Neural cell (in vitro differentiated cells): ENCODE measurements at regions not wholly inside any gene's neighbourhood (a gene's known extent, or its start where the extent isn't known, plus 50 kb on each side); places are given as distances from the start of the nearest gene placed in this dataset.

Source experiments
- H2AFZ ChIP-seq: fragments of 200-600, 300-800 bp; sonication (generic), shearing (Covaris generic); 2 replicates; pipeline ENCODE4 v1.6.0; 2014; ENCODE audit warnings: low read depth, mild to moderate bottlenecking, antibody characterized with exemption, low read length, moderate library complexity
- H3F3A ChIP-seq: fragments of 200-600 bp; shearing (Covaris generic); 2 replicates; pipeline ENCODE4 v1.6.1; 2016; ENCODE audit warnings: mild to moderate bottlenecking, moderate library complexity, mixed read lengths, antibody characterized with exemption, low read length; ENCODE audit not compliant: insufficient read depth, poor library complexity, severe bottlenecking
- H3K27ac ChIP-seq: fragments of 200-600, 300-800 bp; sonication (generic), shearing (Covaris generic); 2 replicates; pipeline ENCODE4 v1.5.1; 2014; ENCODE audit warnings: mild to moderate bottlenecking, low read length, moderate library complexity
- H3K27me3 ChIP-seq: fragments of 300-800, 200-600 bp; sonication (generic), shearing (Covaris generic); 2 replicates; pipeline ENCODE4 v1.6.0; 2014; ENCODE audit warnings: mild to moderate bottlenecking, low read depth, low read length, moderate library complexity; ENCODE audit not compliant: insufficient read depth
- H3K36me3 ChIP-seq: fragments of 300-800, 200-600 bp; sonication (generic), shearing (Covaris generic); 2 replicates; pipeline ENCODE4 v1.5.1; 2014; ENCODE audit warnings: mild to moderate bottlenecking, antibody characterized with exemption, low read length, moderate library complexity; ENCODE audit not compliant: insufficient read depth
- H3K4me2 ChIP-seq: fragments of 300-800, 200-600 bp; sonication (generic), shearing (Covaris generic); 2 replicates; pipeline ENCODE4 v1.6.0; 2014; ENCODE audit warnings: mild to moderate bottlenecking, low read length
- H3K4me3 ChIP-seq: fragments of 300-800, 200-600 bp; sonication (generic), shearing (Covaris generic); 2 replicates; pipeline ENCODE4 v1.5.1; 2014; ENCODE audit warnings: mild to moderate bottlenecking, low read length, moderate library complexity
- H3K79me2 ChIP-seq: fragments of 200-600 bp; shearing (Covaris generic); replicated peaks from 2 replicates; pipeline ENCODE4 v1.6.0; 2014; ENCODE audit warnings: mild to moderate bottlenecking, low read length, moderate library complexity; ENCODE audit not compliant: insufficient read depth
- H3K9ac ChIP-seq: fragments of 300-800, 200-600 bp; sonication (generic), shearing (Covaris generic); 2 replicates; pipeline ENCODE4 v1.6.1; 2016; ENCODE audit warnings: mild to moderate bottlenecking, low read length, mixed read lengths
- H3K9me2 ChIP-seq: fragments of 200-600 bp; shearing (Covaris generic); 2 replicates; pipeline ENCODE4 v1.6.1; 2016; ENCODE audit warnings: mild to moderate bottlenecking, low read length, mixed read lengths; ENCODE audit not compliant: insufficient read depth
- H3K9me3 ChIP-seq: fragments of 200-600, 300-800 bp; sonication (generic), shearing (Covaris generic); 2 replicates; pipeline ENCODE4 v1.6.1; 2016; ENCODE audit warnings: mild to moderate bottlenecking, mixed run types, low read length, moderate library complexity, mixed read lengths
- H4K20me1 ChIP-seq: fragments of 200-600 bp; shearing (Covaris generic); 2 replicates; pipeline ENCODE4 v1.6.1; 2016; ENCODE audit warnings: mild to moderate bottlenecking, mixed run types; ENCODE audit not compliant: insufficient read depth
- EP300 ChIP-seq: fragments of 450-650 bp; conservative IDR thresholded peaks from 2 replicates; pipeline ENCODE4 v1.6.1; 2014; ENCODE audit warnings: antibody characterized with exemption, mild to moderate bottlenecking, moderate library complexity; ENCODE audit not compliant: poor library complexity, severe bottlenecking
- EZH2 ChIP-seq: fragments of 200-600, 300-800 bp; shearing (Covaris generic), sonication (generic); IDR thresholded peaks from 2 replicates; pipeline ENCODE4 v1.6.1; 2014; ENCODE audit warnings: antibody characterized with exemption, low read length, borderline replicate concordance, mild to moderate bottlenecking; ENCODE audit not compliant: insufficient read depth, poor library complexity, severe bottlenecking
- MXI1 ChIP-seq: fragments of 450-650 bp; conservative IDR thresholded peaks from 2 replicates; pipeline ENCODE4 v1.6.1; 2014; ENCODE audit warnings: antibody characterized with exemption, mild to moderate bottlenecking; ENCODE audit not compliant: poor library complexity, severe bottlenecking
- POLR2AphosphoS5 ChIP-seq: IDR thresholded peaks from 2 replicates; pipeline ENCODE4 v1.6.1; 2012
- RAD21 ChIP-seq: fragments of 450-650 bp; conservative IDR thresholded peaks from 2 replicates; pipeline ENCODE4 v1.6.1; 2014; ENCODE audit warnings: antibody characterized with exemption, mild to moderate bottlenecking, moderate library complexity
- REST ChIP-seq: IDR thresholded peaks from 2 replicates; pipeline ENCODE4 v1.6.1; 2012; ENCODE audit warnings: borderline replicate concordance
- SMC3 ChIP-seq: fragments of 450-650 bp; conservative IDR thresholded peaks from 2 replicates; pipeline ENCODE4 v1.6.1; 2014; ENCODE audit warnings: antibody characterized with exemption, mild to moderate bottlenecking, moderate library complexity; ENCODE audit not compliant: poor library complexity
- TAF1 ChIP-seq: IDR thresholded peaks from 2 replicates; pipeline ENCODE4 v1.6.1; 2012; ENCODE audit warnings: low read depth
- TF ChIP-seq, protein P1 (sequence below): fragments of 450-650 bp; IDR thresholded peaks from 2 replicates; pipeline ENCODE4 v1.5.1; 2014; ENCODE audit warnings: antibody characterized with exemption, mild to moderate bottlenecking, moderate library complexity; ENCODE audit not compliant: poor library complexity, severe bottlenecking

GRCh38 chr9:107943901-107944300 lies 454.3 kb upstream of the KLF4 start:
- Histone ChIP-seq H3K9ac (no peak overlapping the region), H3K4me2 (no peak overlapping the region), H3K27me3 (no peaks in the 10 kb centered on the region), H4K20me1 (no peaks in the 10 kb centered on the region), H3K27ac (no peak overlapping the region), H3K9me3 (no peaks in the 10 kb centered on the region), H3K79me2 (no peaks in the 10 kb centered on the region), H2AFZ (no peak overlapping the region), H3K36me3 (no peaks in the 10 kb centered on the region), H3K9me2 (no peaks in the 10 kb centered on the region), H3F3A (no peaks in the 10 kb centered on the region), H3K4me3 (no peak overlapping the region)
- no peak for TF ChIP-seq RAD21
- TF ChIP-seq EZH2: no peak
- no peak for TF ChIP-seq EP300
- TF ChIP-seq SMC3: no peak
- no peak for TF ChIP-seq TAF1
- no peak for TF ChIP-seq REST
- no peak for TF ChIP-seq MXI1
- no peak for TF ChIP-seq POLR2AphosphoS5
- TF ChIP-seq, protein P1, sequence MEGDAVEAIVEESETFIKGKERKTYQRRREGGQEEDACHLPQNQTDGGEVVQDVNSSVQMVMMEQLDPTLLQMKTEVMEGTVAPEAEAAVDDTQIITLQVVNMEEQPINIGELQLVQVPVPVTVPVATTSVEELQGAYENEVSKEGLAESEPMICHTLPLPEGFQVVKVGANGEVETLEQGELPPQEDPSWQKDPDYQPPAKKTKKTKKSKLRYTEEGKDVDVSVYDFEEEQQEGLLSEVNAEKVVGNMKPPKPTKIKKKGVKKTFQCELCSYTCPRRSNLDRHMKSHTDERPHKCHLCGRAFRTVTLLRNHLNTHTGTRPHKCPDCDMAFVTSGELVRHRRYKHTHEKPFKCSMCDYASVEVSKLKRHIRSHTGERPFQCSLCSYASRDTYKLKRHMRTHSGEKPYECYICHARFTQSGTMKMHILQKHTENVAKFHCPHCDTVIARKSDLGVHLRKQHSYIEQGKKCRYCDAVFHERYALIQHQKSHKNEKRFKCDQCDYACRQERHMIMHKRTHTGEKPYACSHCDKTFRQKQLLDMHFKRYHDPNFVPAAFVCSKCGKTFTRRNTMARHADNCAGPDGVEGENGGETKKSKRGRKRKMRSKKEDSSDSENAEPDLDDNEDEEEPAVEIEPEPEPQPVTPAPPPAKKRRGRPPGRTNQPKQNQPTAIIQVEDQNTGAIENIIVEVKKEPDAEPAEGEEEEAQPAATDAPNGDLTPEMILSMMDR: no peak

DNA sequence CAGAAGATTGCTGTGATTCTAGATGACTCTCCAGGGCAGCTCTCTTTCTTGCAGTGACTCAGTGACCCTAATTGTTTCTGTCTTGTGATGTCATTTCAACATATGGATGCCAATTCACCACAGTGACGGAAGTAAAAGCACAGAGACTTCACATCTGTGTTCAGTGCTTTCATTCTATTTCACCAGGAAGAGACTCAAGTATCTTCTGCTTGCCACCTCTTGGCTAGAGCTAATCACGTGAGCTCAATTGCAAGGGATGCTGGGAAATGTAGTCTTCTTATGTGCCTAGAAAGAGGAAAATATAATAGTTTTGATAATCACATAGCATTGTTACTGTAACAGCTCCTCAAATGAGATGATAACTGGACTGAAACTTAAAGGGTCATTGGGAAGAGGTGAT lies 453.3 kb upstream of the KLF4 start:
- Histone ChIP-seq H3K4me2 (no peak overlapping the region), H3K4me3 (no peak overlapping the region), H3K27ac (no peak overlapping the region), H3K79me2 (no peaks in the 10 kb centered on the region), H2AFZ (no peak overlapping the region), H3K36me3 (no peaks in the 10 kb centered on the region), H3K9me3 (no peaks in the 10 kb centered on the region), H4K20me1 (no peaks in the 10 kb centered on the region), H3F3A (no peaks in the 10 kb centered on the region), H3K9me2 (no peaks in the 10 kb centered on the region), H3K9ac (no peak overlapping the region), H3K27me3 (no peaks in the 10 kb centered on the region)
- TF ChIP-seq, protein P1: no peak
- TF ChIP-seq EZH2: no peak
- no peak for TF ChIP-seq RAD21
- no peak for TF ChIP-seq POLR2AphosphoS5
- no peak for TF ChIP-seq MXI1
- no peak for TF ChIP-seq SMC3
- TF ChIP-seq TAF1: no peak
- no peak for TF ChIP-seq EP300
- TF ChIP-seq REST: no peak
